Osteoblast (primary cell): ENCODE measurements at regions not wholly inside any gene's neighbourhood (a gene's known extent, or its start where the extent isn't known, plus 50 kb on each side); places are given as distances from the start of the nearest gene placed in this dataset.

Experiments
- DNase-seq: peaks from one replicate; pipeline ENCODE4 v3.0.0; 2011; ENCODE audit warnings: low spot score, mixed read lengths; ENCODE audit not compliant: insufficient read length; ENCODE audit errors: missing footprints
- H2AFZ ChIP-seq: 2 replicates; pipeline ENCODE4 v1.6.0; 2011; ENCODE audit warnings: mild to moderate bottlenecking, low read length
- H3K27ac ChIP-seq: 2 replicates; pipeline ENCODE4 v1.5.1; 2011; ENCODE audit warnings: mild to moderate bottlenecking, low read depth, low read length, moderate library complexity
- H3K27me3 ChIP-seq: 2 replicates; pipeline ENCODE4 v1.6.0; 2012; ENCODE audit warnings: mild to moderate bottlenecking, control low read depth, inconsistent platforms, low read length, moderate library complexity; ENCODE audit not compliant: insufficient read depth
- H3K36me3 ChIP-seq: 2 replicates; pipeline ENCODE4 v1.5.1; 2011; ENCODE audit warnings: mild to moderate bottlenecking, low read length, control low read depth, moderate library complexity; ENCODE audit not compliant: insufficient read depth
- H3K4me1 ChIP-seq: 2 replicates; pipeline ENCODE4 v1.5.1; 2011; ENCODE audit warnings: mild to moderate bottlenecking, low read length, control low read depth, moderate library complexity; ENCODE audit not compliant: insufficient read depth
- H3K4me2 ChIP-seq: 2 replicates; pipeline ENCODE4 v1.6.0; 2011; ENCODE audit warnings: mild to moderate bottlenecking, low read length; ENCODE audit not compliant: insufficient read depth
- H3K4me3 ChIP-seq: fragments of 200-600 bp; sonication (generic); 3 replicates; pipeline ENCODE4 v1.5.1; 2012; ENCODE audit warnings: mild to moderate bottlenecking, low read length, inconsistent platforms; ENCODE audit not compliant: insufficient read depth
- H3K79me2 ChIP-seq: 2 replicates; pipeline ENCODE4 v1.6.0; 2012; ENCODE audit warnings: mild to moderate bottlenecking, low read length, control low read depth, inconsistent platforms; ENCODE audit not compliant: insufficient read depth
- H3K9me3 ChIP-seq: 2 replicates; pipeline ENCODE4 v1.5.1; 2011; ENCODE audit warnings: low read depth, low read length, control low read depth
- H4K20me1 ChIP-seq: 2 replicates; pipeline ENCODE4 v1.6.0; 2012; ENCODE audit warnings: mild to moderate bottlenecking, low read length, control low read depth; ENCODE audit not compliant: insufficient read depth
- TF ChIP-seq, protein P1 (sequence below): IDR thresholded peaks from 2 replicates; pipeline ENCODE4 v1.5.1; 2011; ENCODE audit warnings: mild to moderate bottlenecking, low read depth, low read length, moderate library complexity; ENCODE audit errors: extremely low read depth

DNA sequence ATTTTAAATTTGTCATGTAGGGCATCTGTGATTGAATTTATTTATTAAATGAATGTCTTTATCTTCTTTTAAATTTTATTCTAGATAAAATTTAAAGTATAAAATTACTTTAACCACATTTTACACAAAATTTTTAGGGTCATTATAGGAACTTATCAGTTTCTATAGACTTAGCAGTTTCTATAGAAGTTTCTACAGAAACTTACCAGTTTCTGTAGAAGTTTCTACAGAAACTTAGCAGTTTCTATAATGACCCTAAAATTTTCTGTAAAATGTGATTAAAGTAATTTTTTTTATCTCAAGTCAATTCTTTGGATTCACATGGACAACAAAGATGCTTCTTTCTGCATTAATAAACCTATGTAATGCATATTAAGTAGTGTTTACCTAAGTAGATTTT, 565.9 kb upstream of the TECRL start:
- no peaks in the 10 kb centered on the region for H3K79me2 ChIP-seq
- H3K4me2 ChIP-seq: no peak overlapping the region
- TF ChIP-seq, protein P1, sequence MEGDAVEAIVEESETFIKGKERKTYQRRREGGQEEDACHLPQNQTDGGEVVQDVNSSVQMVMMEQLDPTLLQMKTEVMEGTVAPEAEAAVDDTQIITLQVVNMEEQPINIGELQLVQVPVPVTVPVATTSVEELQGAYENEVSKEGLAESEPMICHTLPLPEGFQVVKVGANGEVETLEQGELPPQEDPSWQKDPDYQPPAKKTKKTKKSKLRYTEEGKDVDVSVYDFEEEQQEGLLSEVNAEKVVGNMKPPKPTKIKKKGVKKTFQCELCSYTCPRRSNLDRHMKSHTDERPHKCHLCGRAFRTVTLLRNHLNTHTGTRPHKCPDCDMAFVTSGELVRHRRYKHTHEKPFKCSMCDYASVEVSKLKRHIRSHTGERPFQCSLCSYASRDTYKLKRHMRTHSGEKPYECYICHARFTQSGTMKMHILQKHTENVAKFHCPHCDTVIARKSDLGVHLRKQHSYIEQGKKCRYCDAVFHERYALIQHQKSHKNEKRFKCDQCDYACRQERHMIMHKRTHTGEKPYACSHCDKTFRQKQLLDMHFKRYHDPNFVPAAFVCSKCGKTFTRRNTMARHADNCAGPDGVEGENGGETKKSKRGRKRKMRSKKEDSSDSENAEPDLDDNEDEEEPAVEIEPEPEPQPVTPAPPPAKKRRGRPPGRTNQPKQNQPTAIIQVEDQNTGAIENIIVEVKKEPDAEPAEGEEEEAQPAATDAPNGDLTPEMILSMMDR: no peak
- peaks cover 2% of the 10 kb centered on the region for H3K9me3 ChIP-seq
- H3K4me1 ChIP-seq: no peaks in the 10 kb centered on the region
- no peaks in the 10 kb centered on the region for H3K36me3 ChIP-seq
- H3K27ac ChIP-seq: no peak overlapping the region
- no peaks in the 10 kb centered on the region for H4K20me1 ChIP-seq
- no peak overlapping the region for H2AFZ ChIP-seq
- no peaks in the 10 kb centered on the region for H3K27me3 ChIP-seq
- DNase-seq: no peak
- no peak overlapping the region for H3K4me3 ChIP-seq

DNA sequence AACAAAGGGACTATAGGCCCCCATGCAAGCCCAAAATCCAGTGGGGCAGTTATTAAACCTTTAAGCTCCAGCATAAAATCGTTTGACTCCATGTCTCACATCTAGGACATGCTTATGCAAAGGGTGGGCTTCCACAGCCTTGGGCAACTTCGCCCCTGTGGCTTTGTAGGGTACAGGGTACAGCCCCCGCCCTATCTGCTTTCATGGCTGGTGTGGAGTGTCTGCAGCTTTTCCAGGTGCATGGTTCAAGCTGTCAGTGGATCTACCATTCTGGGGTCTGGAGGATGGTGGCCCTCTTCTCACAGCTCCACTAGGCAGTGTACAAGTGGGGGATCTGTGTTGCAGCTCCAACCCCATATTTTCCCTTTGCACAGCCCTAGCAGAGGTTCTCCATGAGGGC, 559.8 kb upstream of the TECRL start:
- Histone ChIP-seq H3K79me2 (no peaks in the 10 kb centered on the region), H3K36me3 (no peaks in the 10 kb centered on the region), H3K9me3 (peaks cover 2% of the 10 kb centered on the region), H3K27me3 (no peaks in the 10 kb centered on the region), H3K4me1 (no peaks in the 10 kb centered on the region), H3K27ac (no peak overlapping the region), H3K4me3 (no peak overlapping the region), H3K4me2 (no peak overlapping the region), H4K20me1 (no peaks in the 10 kb centered on the region), H2AFZ (no peak overlapping the region)
- TF ChIP-seq, protein P1: no peak
- no peak for DNase-seq

DNA sequence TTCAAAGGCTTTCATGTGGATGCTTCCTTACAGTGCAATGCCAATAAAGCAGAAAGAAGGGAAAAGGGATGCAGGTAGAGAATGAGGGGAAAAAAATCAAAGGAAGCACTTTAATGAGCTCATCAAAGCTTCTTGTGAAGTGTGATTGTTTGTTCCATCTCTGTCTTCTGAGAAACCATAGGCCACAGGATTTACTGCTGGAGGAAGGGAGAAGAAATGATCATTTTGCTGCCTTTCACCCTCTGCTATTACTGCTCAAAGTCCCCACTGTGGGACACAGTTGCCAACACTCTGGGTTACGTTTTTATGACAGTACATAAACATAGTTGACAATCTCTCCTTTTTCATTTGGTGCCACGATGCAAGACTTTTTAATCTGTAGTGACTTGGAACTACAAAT, 558.0 kb upstream of the TECRL start:
- no peak overlapping the region for H3K4me2 ChIP-seq
- H3K4me3 ChIP-seq: no peak overlapping the region
- no peak for DNase-seq
- TF ChIP-seq, protein P1: no peak
- no peak overlapping the region for H2AFZ ChIP-seq
- H3K9me3 ChIP-seq: peaks cover 2% of the 10 kb centered on the region
- H3K79me2 ChIP-seq: no peaks in the 10 kb centered on the region
- H4K20me1 ChIP-seq: no peaks in the 10 kb centered on the region
- no peaks in the 10 kb centered on the region for H3K27me3 ChIP-seq
- no peaks in the 10 kb centered on the region for H3K4me1 ChIP-seq
- no peaks in the 10 kb centered on the region for H3K36me3 ChIP-seq
- H3K27ac ChIP-seq: no peak overlapping the region

DNA sequence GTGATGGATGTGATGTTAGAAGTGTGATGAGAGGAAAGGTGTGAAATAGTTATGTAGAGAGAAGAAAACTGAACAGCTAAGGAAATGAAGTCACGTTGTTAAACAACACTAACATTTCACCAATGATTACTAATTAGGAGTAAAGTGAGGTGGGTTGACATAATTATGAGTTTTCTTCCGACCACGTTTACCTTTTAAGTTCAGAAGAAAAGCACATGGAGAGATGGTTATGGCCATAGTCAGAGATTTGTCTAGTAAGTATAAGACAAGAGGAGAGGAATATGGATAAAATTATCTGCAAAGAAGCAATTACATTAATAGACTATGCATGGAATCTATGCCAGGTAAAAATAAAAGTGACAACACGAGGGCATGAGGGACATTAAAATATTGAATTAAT, 551.3 kb upstream of the TECRL start:
- Histone ChIP-seq H4K20me1 (no peaks in the 10 kb centered on the region), H3K79me2 (no peaks in the 10 kb centered on the region), H3K4me1 (no peaks in the 10 kb centered on the region), H2AFZ (no peak overlapping the region), H3K27me3 (no peaks in the 10 kb centered on the region), H3K27ac (no peak overlapping the region), H3K9me3 (no peaks in the 10 kb centered on the region), H3K36me3 (no peaks in the 10 kb centered on the region), H3K4me3 (no peak overlapping the region), H3K4me2 (no peak overlapping the region)
- TF ChIP-seq, protein P1: no peak
- no peak for DNase-seq
